Spleen (tissue), 7 donors: ENCODE measurements at regions not wholly inside any gene's neighbourhood (a gene's known extent, or its start where the extent isn't known, plus 50 kb on each side); places are given as distances from the start of the nearest gene placed in this dataset.

Experiments
- CTCF ChIP-seq, 11 experiments: fragments of 200-600 bp in 7 of 11; fragments of 450-650 bp in 4 of 11; sonication (generic) in 4 of 11; IDR thresholded peaks in 8 of 11; conservative IDR thresholded peaks in 3 of 11; 1 replicate in 7 of 11; 2 replicates in 4 of 11; pipeline versions ENCODE4 v1.4.0 to v1.8.0; 2016 to 2021; ENCODE audit warnings: antibody characterized with exemption in 11 of 11, inconsistent platforms in 4 of 11, mild to moderate bottlenecking in 1 of 11
- POLR2A ChIP-seq, 3 donors: fragments of 450-650 bp; IDR thresholded peaks; one replicate each; pipeline ENCODE4 v1.5.1; 2017; ENCODE audit warnings: antibody characterized with exemption in 3 of 3, mild to moderate bottlenecking in 1 of 3
- POLR2AphosphoS5 ChIP-seq, 3 donors: sonication (generic); formaldehyde crosslinking; IDR thresholded peaks; one replicate each; pipeline ENCODE4 v1.5.1; 2017; ENCODE audit warnings: antibody characterized with exemption in 3 of 3
- donor health status: DM: no; HTN: no; CAD: no; lungs with moderate emphysema.
- donor health status: DM: no; HTN: no; CAD: no.
- donor health status: DM: no; HTN: no; CAD: no.

- no peak for TF ChIP-seq POLR2A (IDR thresholded peaks at IDR 0.05)
- no peak for TF ChIP-seq CTCF (IDR thresholded peaks at IDR 0.05 in 8 of 11, conservative IDR thresholded peaks at IDR 0.05 in 3 of 11)
- TF ChIP-seq POLR2AphosphoS5 (IDR thresholded peaks at IDR 0.05): no peak
Observed at GRCh38 chr18:73664896-73665295, 482.7 kb downstream of the FBXO15 start.
